HEK293T (cell line): ENCODE measurements at regions not wholly inside any gene's neighbourhood (a gene's known extent, or its start where the extent isn't known, plus 50 kb on each side); places are given as distances from the start of the nearest gene placed in this dataset.

Source experiments
- ELF4 ChIP-seq: fragments of 450-650 bp; IDR thresholded peaks from 2 replicates; pipeline ENCODE4 v1.6.1; 2017; ENCODE audit warnings: antibody characterized with exemption
- FOXK2 ChIP-seq: fragments of 450-650 bp; IDR thresholded peaks from 2 replicates; pipeline ENCODE4 v1.6.1; 2016; ENCODE audit warnings: mild to moderate bottlenecking
- LEF1 ChIP-seq: fragments of 450-650 bp; IDR thresholded peaks from 2 replicates; pipeline ENCODE4 v1.6.1; 2017; ENCODE audit warnings: mild to moderate bottlenecking, borderline replicate concordance
- TARDBP ChIP-seq: fragments of 450-650 bp; IDR thresholded peaks from 2 replicates; pipeline ENCODE4 v1.6.1; 2016
- ZNF384 ChIP-seq: fragments of 450-650 bp; IDR thresholded peaks from 2 replicates; pipeline ENCODE4 v1.6.1; 2016

DNA sequence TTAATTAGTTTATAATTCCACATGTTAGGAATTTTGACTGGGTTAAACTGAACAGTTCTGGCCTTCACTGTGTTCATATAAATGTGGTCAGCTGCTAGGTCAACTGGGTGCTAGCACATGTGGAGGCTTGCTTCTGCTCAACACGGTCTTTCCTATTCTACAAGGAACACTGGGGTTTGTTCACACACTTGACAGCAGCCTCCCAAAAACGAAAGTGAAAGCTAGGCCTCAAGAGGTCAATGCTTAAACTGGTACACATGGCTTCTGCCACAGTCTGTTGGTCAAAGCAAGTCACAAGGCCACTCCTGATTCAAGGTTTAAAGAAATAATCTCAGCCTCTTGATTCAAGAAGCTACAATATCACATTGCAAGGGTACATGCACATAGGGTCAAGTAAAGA, 126.5 kb downstream of the QDPR start:
- no peak for TF ChIP-seq LEF1
- no peak for TF ChIP-seq ZNF384
- no peak for TF ChIP-seq ELF4
- no peak for TF ChIP-seq TARDBP
- no peak for TF ChIP-seq FOXK2
